ENCODE measurements at regions not wholly inside any gene's neighbourhood (a gene's known extent, or its start where the extent isn't known, plus 50 kb on each side); places are given as distances from the start of the nearest gene placed in this dataset.

GRCh38 chr2:62305421-62306176, 109.7 kb downstream of the B3GNT2 start:
- Histone ChIP-seq H3K4me1 (ENCODE audit: insufficient read depth, low read length) (peaks cover 20% of the 10 kb centered on the region), H3K27ac (ENCODE audit: low read depth, low read length) (no peak overlapping the region), H3K79me2 (ENCODE audit: insufficient read depth, low read length) (no peaks in the 10 kb centered on the region), H3K36me3 (ENCODE audit: insufficient read depth, low read length) (no peaks in the 10 kb centered on the region), H3K9me3 (ENCODE audit: insufficient read depth, low read depth, low read length) (no peaks in the 10 kb centered on the region), H2AFZ (ENCODE audit: low read depth, low read length) (no peak overlapping the region), H3K27me3 (ENCODE audit: insufficient read depth, low read length) (no peaks in the 10 kb centered on the region), H3K4me2 (ENCODE audit: low read length) (peak overlapping the region; percentile 45), H3K4me3 (ENCODE audit: insufficient read depth, low read depth, low read length) (no peak overlapping the region), H3K9ac (ENCODE audit: low read length) (no peak overlapping the region), H4K20me1 (ENCODE audit: insufficient read depth, low read length) (no peaks in the 10 kb centered on the region)
- Mint-ChIP-seq H3K27ac (ENCODE audit: unreplicated experiment) (no peak overlapping the region), H3K27me3 (ENCODE audit: low read depth, unreplicated experiment) (peaks cover 2% of the 10 kb centered on the region), H3K36me3 (ENCODE audit: low read depth, unreplicated experiment) (no peaks in the 10 kb centered on the region), H3K9me3 (ENCODE audit: unreplicated experiment) (no peaks in the 10 kb centered on the region), H3K4me3 (ENCODE audit: unreplicated experiment) (no peak overlapping the region), H3K4me1 (ENCODE audit: low read depth, unreplicated experiment) (peaks cover 21% of the 10 kb centered on the region)
- no peak for TF ChIP-seq EZH2 (IDR thresholded peaks at IDR 0.05; ENCODE audit: insufficient read depth, low read length)
- TF ChIP-seq, protein P1, sequence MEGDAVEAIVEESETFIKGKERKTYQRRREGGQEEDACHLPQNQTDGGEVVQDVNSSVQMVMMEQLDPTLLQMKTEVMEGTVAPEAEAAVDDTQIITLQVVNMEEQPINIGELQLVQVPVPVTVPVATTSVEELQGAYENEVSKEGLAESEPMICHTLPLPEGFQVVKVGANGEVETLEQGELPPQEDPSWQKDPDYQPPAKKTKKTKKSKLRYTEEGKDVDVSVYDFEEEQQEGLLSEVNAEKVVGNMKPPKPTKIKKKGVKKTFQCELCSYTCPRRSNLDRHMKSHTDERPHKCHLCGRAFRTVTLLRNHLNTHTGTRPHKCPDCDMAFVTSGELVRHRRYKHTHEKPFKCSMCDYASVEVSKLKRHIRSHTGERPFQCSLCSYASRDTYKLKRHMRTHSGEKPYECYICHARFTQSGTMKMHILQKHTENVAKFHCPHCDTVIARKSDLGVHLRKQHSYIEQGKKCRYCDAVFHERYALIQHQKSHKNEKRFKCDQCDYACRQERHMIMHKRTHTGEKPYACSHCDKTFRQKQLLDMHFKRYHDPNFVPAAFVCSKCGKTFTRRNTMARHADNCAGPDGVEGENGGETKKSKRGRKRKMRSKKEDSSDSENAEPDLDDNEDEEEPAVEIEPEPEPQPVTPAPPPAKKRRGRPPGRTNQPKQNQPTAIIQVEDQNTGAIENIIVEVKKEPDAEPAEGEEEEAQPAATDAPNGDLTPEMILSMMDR (IDR thresholded peaks at IDR 0.05; ENCODE audit: insufficient read depth, low read depth, low read length) = no peak
- FAIRE-seq = no peak
- DNase-seq (ENCODE audit: low read depth) = no peak

DNA sequence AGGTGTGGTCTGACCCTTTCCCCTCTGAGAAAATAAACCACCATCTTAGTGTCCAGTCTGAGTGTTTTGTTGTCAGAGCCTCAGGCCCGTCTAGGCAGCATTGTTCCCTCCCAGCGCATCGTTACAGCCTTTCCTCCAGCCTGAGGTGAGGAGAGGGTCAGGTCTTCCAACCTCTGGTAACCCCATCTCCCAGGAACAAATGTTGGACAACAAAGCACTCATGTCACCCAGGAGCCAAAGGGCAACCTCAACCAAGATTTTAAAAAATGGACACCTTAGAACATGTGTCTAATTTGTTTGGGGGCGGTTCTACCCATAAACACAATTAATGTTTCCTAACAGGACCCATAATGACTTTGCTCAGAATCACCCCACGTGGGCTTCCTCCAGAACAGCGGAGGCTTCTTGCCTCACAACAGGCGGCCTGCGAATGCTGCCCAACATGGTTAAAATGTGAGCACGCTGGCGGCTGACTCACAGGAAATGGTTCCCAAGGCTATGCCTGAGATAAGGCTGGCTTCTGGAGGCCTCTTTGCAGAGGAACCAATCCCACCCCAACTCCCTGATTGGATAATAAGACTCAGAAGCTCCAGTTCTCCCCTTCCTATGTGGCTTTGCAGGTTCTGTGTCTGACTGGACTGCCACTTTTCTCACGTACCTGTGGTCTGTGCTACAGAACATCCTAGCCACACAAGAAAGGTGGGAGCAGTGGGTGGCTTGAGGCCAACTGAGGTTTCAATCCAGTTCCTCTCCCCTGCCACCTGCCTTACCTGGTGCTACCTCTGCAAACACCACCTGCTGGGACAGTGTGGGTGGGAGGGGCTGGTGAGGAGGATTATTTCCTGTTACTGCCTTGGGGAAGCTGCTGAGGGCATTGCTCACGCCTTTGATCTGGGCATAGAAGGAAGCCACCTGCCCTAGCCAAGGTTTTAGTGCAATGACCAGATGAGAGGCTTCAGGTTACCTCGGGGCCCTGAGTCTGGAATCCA, 108.8 kb downstream of the B3GNT2 start:
- H3K36me3 Mint-ChIP-seq (ENCODE audit: low read depth, unreplicated experiment) = no peaks in the 10 kb centered on the region
- peak overlapping the region; percentile 10 for H3K27ac Mint-ChIP-seq (ENCODE audit: unreplicated experiment)
- Histone ChIP-seq H2AFZ (ENCODE audit: low read depth, low read length) (peak overlapping the region; percentile 51), H3K79me2 (ENCODE audit: insufficient read depth, low read length) (no peaks in the 10 kb centered on the region), H3K4me2 (ENCODE audit: low read length) (peak overlapping the region; percentile 45), H3K36me3 (ENCODE audit: insufficient read depth, low read length) (no peaks in the 10 kb centered on the region), H3K27me3 (ENCODE audit: insufficient read depth, low read length) (no peaks in the 10 kb centered on the region), H3K4me1 (ENCODE audit: insufficient read depth, low read length) (peaks cover 20% of the 10 kb centered on the region), H3K4me3 (ENCODE audit: insufficient read depth, low read depth, low read length) (no peak overlapping the region), H3K9ac (ENCODE audit: low read length) (no peak overlapping the region), H4K20me1 (ENCODE audit: insufficient read depth, low read length) (no peaks in the 10 kb centered on the region), H3K27ac (ENCODE audit: low read depth, low read length) (peak overlapping the region; percentile 50), H3K9me3 (ENCODE audit: insufficient read depth, low read depth, low read length) (no peaks in the 10 kb centered on the region)
- peaks cover 2% of the 10 kb centered on the region for H3K27me3 Mint-ChIP-seq (ENCODE audit: low read depth, unreplicated experiment)
- H3K4me3 Mint-ChIP-seq (ENCODE audit: unreplicated experiment) = no peak overlapping the region
- TF ChIP-seq, protein P1 (IDR thresholded peaks at IDR 0.05; ENCODE audit: insufficient read depth, low read depth, low read length) = no peak
- no peak for TF ChIP-seq EZH2 (IDR thresholded peaks at IDR 0.05; ENCODE audit: insufficient read depth, low read length)
- H3K4me1 Mint-ChIP-seq (ENCODE audit: low read depth, unreplicated experiment) = peaks cover 21% of the 10 kb centered on the region
- FAIRE-seq = no peak
- DNase-seq (ENCODE audit: low read depth) = peak; percentile 93
- no peaks in the 10 kb centered on the region for H3K9me3 Mint-ChIP-seq (ENCODE audit: unreplicated experiment)
